Neural progenitor cell (in vitro differentiated cells): ENCODE measurements at regions not wholly inside any gene's neighbourhood (a gene's known extent, or its start where the extent isn't known, plus 50 kb on each side); places are given as distances from the start of the nearest gene placed in this dataset.

Source experiments
- DNase-seq: peaks from one replicate; pipeline ENCODE4 v3.0.0-alpha.2; 2016; ENCODE audit warnings: low spot score
- H2AFZ ChIP-seq: fragments of 200-600 bp; sonication (generic); replicated peaks from 2 replicates; pipeline ENCODE4 v1.6.1; 2016; ENCODE audit warnings: antibody characterized with exemption
- H3F3A ChIP-seq: fragments of 200-600 bp; sonication (generic); 2 replicates; pipeline ENCODE4 v1.6.1; 2016; ENCODE audit warnings: antibody characterized with exemption, low read depth
- H3K27ac ChIP-seq: fragments of 200-600 bp; sonication (generic); 2 replicates; pipeline ENCODE4 v1.5.1; 2016; ENCODE audit warnings: mild to moderate bottlenecking
- H3K27me3 ChIP-seq: fragments of 200-600 bp; sonication (generic); 2 replicates; pipeline ENCODE4 v1.6.1; 2016; ENCODE audit warnings: mild to moderate bottlenecking, moderate library complexity
- H3K36me3 ChIP-seq: fragments of 200-600 bp; sonication (generic); 2 replicates; pipeline ENCODE4 v1.5.1; 2016
- H3K4me1 ChIP-seq: fragments of 200-600 bp; sonication (generic); 2 replicates; pipeline ENCODE4 v1.6.1; 2016; ENCODE audit warnings: mixed run types
- H3K4me2 ChIP-seq: fragments of 200-600 bp; sonication (generic); 2 replicates; pipeline ENCODE4 v1.6.1; 2016
- H3K4me3 ChIP-seq: fragments of 200-600 bp; sonication (generic); 2 replicates; pipeline ENCODE4 v1.5.1; 2016
- H3K79me2 ChIP-seq: fragments of 200-600 bp; sonication (generic); 2 replicates; pipeline ENCODE4 v1.6.1; 2016; ENCODE audit warnings: low read depth
- H3K9ac ChIP-seq: fragments of 200-600 bp; sonication (generic); 2 replicates; pipeline ENCODE4 v1.6.1; 2016
- H3K9me3 ChIP-seq: fragments of 200-600 bp; sonication (generic); 2 replicates; pipeline ENCODE4 v1.5.1; 2016; ENCODE audit warnings: low read depth
- H4K20me1 ChIP-seq: fragments of 200-600 bp; sonication (generic); 2 replicates; pipeline ENCODE4 v1.6.1; 2016; ENCODE audit warnings: low read depth
- H3K27ac Mint-ChIP-seq: 3 replicates; pipeline ENCODE4 v1.8.0; 2021; ENCODE audit warnings: mixed read lengths
- H3K27me3 Mint-ChIP-seq: 2 replicates; pipeline ENCODE4 v1.8.0; 2022; ENCODE audit warnings: low read depth, mild to moderate bottlenecking, inconsistent platforms, moderate library complexity, mixed read lengths; ENCODE audit not compliant: insufficient read depth
- H3K36me3 Mint-ChIP-seq: 3 replicates; pipeline ENCODE4 v1.8.0; 2021; ENCODE audit warnings: mixed read lengths
- H3K4me1 Mint-ChIP-seq: 3 replicates; pipeline ENCODE4 v1.8.0; 2021; ENCODE audit warnings: mixed read lengths
- H3K4me3 Mint-ChIP-seq: 3 replicates; pipeline ENCODE4 v1.8.0; 2021; ENCODE audit warnings: mild to moderate bottlenecking, moderate library complexity, mixed read lengths
- H3K9me3 Mint-ChIP-seq: 3 replicates; pipeline ENCODE4 v1.8.0; 2020; ENCODE audit warnings: mixed read lengths
- CTCF ChIP-seq: fragments of 200-600 bp; sonication (generic); IDR thresholded peaks from 2 replicates; pipeline ENCODE4 v1.5.1; 2017; ENCODE audit warnings: antibody characterized with exemption, mild to moderate bottlenecking
- EZH2 ChIP-seq: fragments of 200-600 bp; sonication (generic); IDR thresholded peaks from 2 replicates; pipeline ENCODE4 v1.6.1; 2017; ENCODE audit warnings: antibody characterized with exemption, mild to moderate bottlenecking, moderate library complexity
- EZH2phosphoT487 ChIP-seq: fragments of 200-600 bp; sonication (generic); IDR thresholded peaks from 2 replicates; pipeline ENCODE4 v1.6.1; 2017; ENCODE audit warnings: antibody characterized with exemption

- Mint-ChIP-seq H3K4me1 (peaks cover 28% of the 10 kb centered on the region), H3K36me3 (peaks cover 4% of the 10 kb centered on the region), H3K27ac (peak overlapping the region; percentile 44), H3K4me3 (no peak overlapping the region), H3K9me3 (peaks cover 10% of the 10 kb centered on the region), H3K27me3 (peaks cover 4% of the 10 kb centered on the region)
- no peak for DNase-seq
- Histone ChIP-seq H3K9ac (no peak overlapping the region), H3F3A (peaks cover 28% of the 10 kb centered on the region), H3K4me3 (no peak overlapping the region), H3K36me3 (no peaks in the 10 kb centered on the region), H3K4me1 (peaks cover 26% of the 10 kb centered on the region), H3K27ac (no peak overlapping the region), H3K79me2 (no peaks in the 10 kb centered on the region), H2AFZ (no peak overlapping the region), H4K20me1 (no peaks in the 10 kb centered on the region), H3K27me3 (no peaks in the 10 kb centered on the region), H3K9me3 (no peaks in the 10 kb centered on the region), H3K4me2 (peak overlapping the region; percentile 6)
- TF ChIP-seq EZH2, result no peak
- TF ChIP-seq EZH2phosphoT487, result no peak
- no peak for TF ChIP-seq CTCF
Measured at GRCh38 chr14:65277027-65277426, 135.5 kb upstream of the FUT8 start.

- Histone ChIP-seq H3K4me3 (no peak overlapping the region), H3K9me3 (no peaks in the 10 kb centered on the region), H4K20me1 (no peaks in the 10 kb centered on the region), H3K27ac (no peak overlapping the region), H3K79me2 (no peaks in the 10 kb centered on the region), H3K4me1 (peaks cover 32% of the 10 kb centered on the region), H3K4me2 (no peak overlapping the region), H3K27me3 (no peaks in the 10 kb centered on the region), H3K36me3 (no peaks in the 10 kb centered on the region), H3F3A (peaks cover 35% of the 10 kb centered on the region), H2AFZ (no peak overlapping the region), H3K9ac (no peak overlapping the region)
- Mint-ChIP-seq H3K27ac (peak overlapping the region; percentile 21), H3K4me1 (peaks cover 35% of the 10 kb centered on the region), H3K36me3 (peaks cover 4% of the 10 kb centered on the region), H3K9me3 (peaks cover 10% of the 10 kb centered on the region), H3K4me3 (no peak overlapping the region), H3K27me3 (peaks cover 4% of the 10 kb centered on the region)
- TF ChIP-seq EZH2phosphoT487, result no peak
- no peak for TF ChIP-seq CTCF
- TF ChIP-seq EZH2, result no peak
- DNase-seq, result peak; percentile 28
Measured at GRCh38 chr14:65277580-65278270, 134.8 kb upstream of the FUT8 start.

DNA sequence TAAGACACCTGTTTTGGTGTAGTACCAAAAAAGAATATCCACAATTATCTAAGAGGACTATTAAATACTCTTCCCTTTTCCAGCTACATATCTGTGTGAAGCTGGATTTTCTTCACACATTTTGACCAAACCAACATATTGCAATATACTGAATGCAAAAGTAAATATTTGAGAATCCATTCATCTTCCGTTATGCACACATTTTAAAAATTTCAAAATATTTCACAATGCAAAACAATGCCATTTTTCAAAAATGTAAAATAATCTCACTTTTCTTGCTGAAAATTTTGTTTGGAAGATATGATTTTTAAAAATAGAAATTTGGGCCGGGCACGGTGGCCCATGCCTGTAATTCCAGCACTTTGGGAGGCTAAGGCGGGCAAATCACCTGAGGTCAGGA, 133.9 kb upstream of the FUT8 start:
- H3K4me3 Mint-ChIP-seq, result no peak overlapping the region
- Histone ChIP-seq H3K27ac (no peak overlapping the region), H3K4me2 (no peak overlapping the region), H3K79me2 (no peaks in the 10 kb centered on the region), H2AFZ (no peak overlapping the region), H4K20me1 (no peaks in the 10 kb centered on the region), H3K27me3 (no peaks in the 10 kb centered on the region), H3K36me3 (no peaks in the 10 kb centered on the region), H3K4me3 (no peak overlapping the region), H3K9me3 (no peaks in the 10 kb centered on the region), H3F3A (peaks cover 44% of the 10 kb centered on the region), H3K4me1 (peaks cover 41% of the 10 kb centered on the region), H3K9ac (no peak overlapping the region)
- peaks cover 7% of the 10 kb centered on the region for H3K27me3 Mint-ChIP-seq
- H3K4me1 Mint-ChIP-seq, result peaks cover 43% of the 10 kb centered on the region
- no peak for DNase-seq
- TF ChIP-seq EZH2 (no peak), CTCF (no peak), EZH2phosphoT487 (no peak)
- H3K9me3 Mint-ChIP-seq, result peaks cover 10% of the 10 kb centered on the region
- H3K27ac Mint-ChIP-seq, result no peak overlapping the region
- peaks cover 4% of the 10 kb centered on the region for H3K36me3 Mint-ChIP-seq
